PC-9 (cell line): ENCODE measurements at regions not wholly inside any gene's neighbourhood (a gene's known extent, or its start where the extent isn't known, plus 50 kb on each side); places are given as distances from the start of the nearest gene placed in this dataset.

ENCODE experiments used
- BruUV-seq: library from RNA; stranded (reverse); fragments of 400-500 nt; replicated peaks from 2 replicates; lab custom pipeline; 2021; lab: Mats Ljungman, UMichigan
- CTCF ChIA-PET: fragments of 300-600 bp; sonication (Branson Sonifier 250); formaldehyde crosslinking; loops from one replicate; lab custom pipeline; 2022; ENCODE audit warnings: antibody characterized with exemption; lab: Charles Lee
- POLR2A ChIA-PET: fragments of 300-600 bp; sonication (Branson Sonifier 250); formaldehyde crosslinking; loops from one replicate; lab custom pipeline; 2022; ENCODE audit warnings: antibody characterized with exemption; ENCODE audit not compliant: unreplicated experiment; lab: Charles Lee
- DNase-seq, 2 experiments: peaks; one replicate each; pipeline versions ENCODE4 v3.0.0 to v3.0.0-alpha.2; 2015 to 2022; ENCODE audit warnings: mixed read lengths in 1 of 2
- H2AFZ ChIP-seq: fragments of 200-600 bp; sonication (generic); 2 replicates; pipeline ENCODE4 v1.8.1; 2017; ENCODE audit warnings: antibody characterized with exemption
- H3F3A ChIP-seq: fragments of 200-600 bp; sonication (generic); 2 replicates; pipeline ENCODE4 v1.8.1; 2017; ENCODE audit warnings: antibody characterized with exemption, mild to moderate bottlenecking, low read depth; ENCODE audit not compliant: insufficient read depth
- H3K27ac ChIP-seq: fragments of 200-600 bp; sonication (generic); 2 replicates; pipeline ENCODE4 v1.6.1; 2016; ENCODE audit warnings: mixed run types
- H3K27me3 ChIP-seq: fragments of 200-600 bp; sonication (generic); 2 replicates; pipeline ENCODE4 v1.6.1; 2016; ENCODE audit warnings: low read depth, mixed run types; ENCODE audit not compliant: insufficient read depth
- H3K36me3 ChIP-seq: fragments of 200-600 bp; sonication (generic); 2 replicates; pipeline ENCODE4 v1.6.1; 2016; ENCODE audit warnings: low read depth, mixed run types
- H3K4me1 ChIP-seq: fragments of 200-600 bp; sonication (generic); replicated peaks from 2 replicates; pipeline ENCODE4 v1.6.1; 2016; ENCODE audit warnings: mixed run types; ENCODE audit not compliant: insufficient read depth
- H3K4me2 ChIP-seq: fragments of 200-600 bp; sonication (generic); 2 replicates; pipeline ENCODE4 v1.6.1; 2017; ENCODE audit warnings: mixed run types
- H3K4me3 ChIP-seq: fragments of 200-600 bp; sonication (generic); 2 replicates; pipeline ENCODE4 v1.6.1; 2016; ENCODE audit warnings: mixed run types
- H3K79me2 ChIP-seq: fragments of 200-600 bp; sonication (generic); 2 replicates; pipeline ENCODE4 v1.6.1; 2017; ENCODE audit warnings: low read depth, mixed run types
- H3K9me2 ChIP-seq: fragments of 200-600 bp; sonication (generic); 2 replicates; pipeline ENCODE4 v1.8.1; 2017; ENCODE audit warnings: mild to moderate bottlenecking; ENCODE audit not compliant: insufficient read depth
- H3K9me3 ChIP-seq: fragments of 200-600 bp; sonication (generic); 2 replicates; pipeline ENCODE4 v1.8.1; 2016; ENCODE audit warnings: low read depth; ENCODE audit not compliant: insufficient read depth
- H4K20me1 ChIP-seq: fragments of 200-600 bp; sonication (generic); 2 replicates; pipeline ENCODE4 v1.8.1; 2017; ENCODE audit not compliant: insufficient read depth
- EZH2 ChIP-seq: fragments of 200-600 bp; sonication (generic); IDR thresholded peaks from 2 replicates; pipeline ENCODE4 v1.8.0; 2017; ENCODE audit warnings: antibody characterized with exemption, low read depth
- intact Hi-C: fragments of 100-400 bp; cut with micrococcal nuclease; formaldehyde crosslinking; loops from one replicate; pipeline ENCODE4 v1.10.0; 2022; ENCODE audit not compliant: unreplicated experiment
- TF ChIP-seq, protein P1 (sequence below): fragments of 200-600 bp; sonication (generic); conservative IDR thresholded peaks from 2 replicates; pipeline ENCODE4 v1.6.1; 2017; ENCODE audit warnings: mixed run types, antibody characterized with exemption, mild to moderate bottlenecking, moderate library complexity

DNA sequence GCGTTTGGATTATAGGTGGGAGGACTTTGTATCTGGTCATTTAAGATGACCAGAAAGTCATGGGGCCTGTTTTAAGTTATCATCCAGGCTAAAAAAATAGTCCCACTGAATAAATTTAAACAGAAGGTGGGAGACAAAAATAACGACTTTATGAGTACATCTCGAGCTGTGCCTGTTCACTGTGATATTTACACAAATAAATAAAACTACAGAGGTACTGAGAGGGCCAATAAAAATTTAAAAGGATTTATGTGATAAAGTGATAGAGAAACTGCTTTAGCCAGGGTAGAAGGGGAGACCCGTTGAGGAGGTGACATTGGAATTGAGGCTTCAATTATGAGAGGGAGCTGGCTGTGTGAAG lies 53.4 kb upstream of the PMEPA1 start:
- Histone ChIP-seq H3K4me2 (no peak overlapping the region), H3K36me3 (no peaks in the 10 kb centered on the region), H3K4me3 (no peak overlapping the region), H3K4me1 (peaks cover 9% of the 10 kb centered on the region), H3K27ac (no peak overlapping the region), H2AFZ (no peak overlapping the region), H3K79me2 (no peaks in the 10 kb centered on the region), H3K9me2 (no peaks in the 10 kb centered on the region), H4K20me1 (no peaks in the 10 kb centered on the region), H3K9me3 (no peaks in the 10 kb centered on the region; the same call in 1 of the 2 replicates), H3K27me3 (no peaks in the 10 kb centered on the region), H3F3A (no peaks in the 10 kb centered on the region)
- ChIA-PET CTCF (no interaction called here), POLR2A (no interaction called here)
- no peak for TF ChIP-seq EZH2
- TF ChIP-seq, protein P1, sequence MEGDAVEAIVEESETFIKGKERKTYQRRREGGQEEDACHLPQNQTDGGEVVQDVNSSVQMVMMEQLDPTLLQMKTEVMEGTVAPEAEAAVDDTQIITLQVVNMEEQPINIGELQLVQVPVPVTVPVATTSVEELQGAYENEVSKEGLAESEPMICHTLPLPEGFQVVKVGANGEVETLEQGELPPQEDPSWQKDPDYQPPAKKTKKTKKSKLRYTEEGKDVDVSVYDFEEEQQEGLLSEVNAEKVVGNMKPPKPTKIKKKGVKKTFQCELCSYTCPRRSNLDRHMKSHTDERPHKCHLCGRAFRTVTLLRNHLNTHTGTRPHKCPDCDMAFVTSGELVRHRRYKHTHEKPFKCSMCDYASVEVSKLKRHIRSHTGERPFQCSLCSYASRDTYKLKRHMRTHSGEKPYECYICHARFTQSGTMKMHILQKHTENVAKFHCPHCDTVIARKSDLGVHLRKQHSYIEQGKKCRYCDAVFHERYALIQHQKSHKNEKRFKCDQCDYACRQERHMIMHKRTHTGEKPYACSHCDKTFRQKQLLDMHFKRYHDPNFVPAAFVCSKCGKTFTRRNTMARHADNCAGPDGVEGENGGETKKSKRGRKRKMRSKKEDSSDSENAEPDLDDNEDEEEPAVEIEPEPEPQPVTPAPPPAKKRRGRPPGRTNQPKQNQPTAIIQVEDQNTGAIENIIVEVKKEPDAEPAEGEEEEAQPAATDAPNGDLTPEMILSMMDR = no peak
- intact Hi-C loops = no loop called here
- DNase-seq = no peak
- BruUV-seq = no TSS peak

DNA sequence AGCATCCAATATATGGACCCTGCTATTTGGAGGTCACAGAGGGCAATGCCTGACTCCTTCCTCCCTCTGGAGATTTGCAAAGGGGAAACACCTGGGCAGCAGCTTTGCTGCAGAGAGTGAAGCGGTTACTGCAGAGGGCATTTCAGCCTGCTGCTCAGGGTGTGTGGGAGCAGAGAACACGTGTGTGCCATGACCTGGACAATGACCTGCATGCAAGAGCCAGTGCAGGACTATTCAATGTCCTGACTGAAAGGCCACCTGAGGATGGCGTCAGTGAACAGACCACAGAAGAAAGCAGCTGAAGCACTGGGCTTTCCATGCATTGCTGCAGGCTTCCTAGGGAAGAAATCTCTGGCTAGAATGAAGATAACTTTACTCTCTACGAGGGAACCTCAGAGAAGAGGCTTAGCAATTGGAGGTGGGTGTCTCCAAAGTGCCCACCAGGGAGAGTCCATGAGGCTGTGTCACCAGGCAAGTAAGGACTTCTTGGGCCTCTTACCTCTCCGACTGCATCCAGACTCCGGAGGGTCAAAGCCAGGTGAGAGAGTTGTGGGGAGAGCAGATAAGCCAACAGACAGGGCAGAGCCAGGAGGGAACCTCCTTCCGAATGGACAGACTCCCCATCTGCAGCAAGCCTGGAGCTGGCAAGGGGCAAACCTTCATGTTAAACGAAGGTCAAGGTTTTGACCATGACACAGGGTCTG lies 52.9 kb upstream of the PMEPA1 start:
- TF ChIP-seq EZH2 = no peak
- TF ChIP-seq, protein P1 = no peak
- H3K27me3 ChIP-seq = no peaks in the 10 kb centered on the region
- H3K27ac ChIP-seq = no peak overlapping the region
- no peaks in the 10 kb centered on the region for H3K9me2 ChIP-seq
- H3K4me3 ChIP-seq = no peak overlapping the region
- no peaks in the 10 kb centered on the region; the same call in 1 of the 2 replicates for H3K9me3 ChIP-seq
- no peaks in the 10 kb centered on the region for H4K20me1 ChIP-seq
- POLR2A ChIA-PET = no interaction called here
- CTCF ChIA-PET = no interaction called here
- H3K4me2 ChIP-seq = no peak overlapping the region
- H3K4me1 ChIP-seq = peaks cover 9% of the 10 kb centered on the region
- H3F3A ChIP-seq = no peaks in the 10 kb centered on the region
- H3K36me3 ChIP-seq = no peaks in the 10 kb centered on the region
- no peak overlapping the region for H2AFZ ChIP-seq
- H3K79me2 ChIP-seq = no peaks in the 10 kb centered on the region
- intact Hi-C loops = no loop called here
- no TSS peak for BruUV-seq
- DNase-seq = no peak

DNA sequence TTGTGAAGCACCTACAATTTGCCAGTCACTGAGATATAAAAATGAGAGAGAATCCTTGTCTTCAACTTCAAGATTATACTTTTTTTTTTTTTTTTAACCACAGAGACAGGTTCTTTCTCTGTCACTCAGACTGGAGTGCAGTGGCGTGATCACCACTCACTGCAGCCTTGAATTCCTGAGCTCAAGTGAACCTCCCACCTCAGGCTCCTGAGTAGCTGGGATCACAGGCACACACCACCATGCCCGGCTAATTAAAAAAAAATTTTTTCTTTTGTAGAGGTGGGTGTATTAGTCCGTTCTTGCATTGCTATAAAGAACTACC lies 51.6 kb upstream of the PMEPA1 start:
- intact Hi-C loops = no loop called here
- no peaks in the 10 kb centered on the region for H3K9me2 ChIP-seq
- TF ChIP-seq, protein P1 = no peak
- TF ChIP-seq EZH2 = no peak
- BruUV-seq = no TSS peak
- H3K4me3 ChIP-seq = no peak overlapping the region
- no peaks in the 10 kb centered on the region; the same call in 1 of the 2 replicates for H3K9me3 ChIP-seq
- H3K4me2 ChIP-seq = no peak overlapping the region
- H3K36me3 ChIP-seq = no peaks in the 10 kb centered on the region
- no peaks in the 10 kb centered on the region for H4K20me1 ChIP-seq
- H2AFZ ChIP-seq = no peak overlapping the region
- H3K79me2 ChIP-seq = no peaks in the 10 kb centered on the region
- DNase-seq = no peak
- H3F3A ChIP-seq = no peaks in the 10 kb centered on the region
- no peaks in the 10 kb centered on the region for H3K27me3 ChIP-seq
- ChIA-PET POLR2A (interaction anchor here (0.6 kb wide), 1 partner anchor 12 kb away, joined by 3 read pairs; no protein-coding TSS in a partner anchor), CTCF (no interaction called here)
- peaks cover 9% of the 10 kb centered on the region for H3K4me1 ChIP-seq
- no peak overlapping the region for H3K27ac ChIP-seq
